NCI-H524 (cell line): ENCODE measurements at regions not wholly inside any gene's neighbourhood (a gene's known extent, or its start where the extent isn't known, plus 50 kb on each side); places are given as distances from the start of the nearest gene placed in this dataset.

ENCODE experiments used
- DNase-seq, 2 experiments: peaks; one replicate each; lab custom pipeline; 2025; lab: John Stamatoyannopoulos, UW

DNA sequence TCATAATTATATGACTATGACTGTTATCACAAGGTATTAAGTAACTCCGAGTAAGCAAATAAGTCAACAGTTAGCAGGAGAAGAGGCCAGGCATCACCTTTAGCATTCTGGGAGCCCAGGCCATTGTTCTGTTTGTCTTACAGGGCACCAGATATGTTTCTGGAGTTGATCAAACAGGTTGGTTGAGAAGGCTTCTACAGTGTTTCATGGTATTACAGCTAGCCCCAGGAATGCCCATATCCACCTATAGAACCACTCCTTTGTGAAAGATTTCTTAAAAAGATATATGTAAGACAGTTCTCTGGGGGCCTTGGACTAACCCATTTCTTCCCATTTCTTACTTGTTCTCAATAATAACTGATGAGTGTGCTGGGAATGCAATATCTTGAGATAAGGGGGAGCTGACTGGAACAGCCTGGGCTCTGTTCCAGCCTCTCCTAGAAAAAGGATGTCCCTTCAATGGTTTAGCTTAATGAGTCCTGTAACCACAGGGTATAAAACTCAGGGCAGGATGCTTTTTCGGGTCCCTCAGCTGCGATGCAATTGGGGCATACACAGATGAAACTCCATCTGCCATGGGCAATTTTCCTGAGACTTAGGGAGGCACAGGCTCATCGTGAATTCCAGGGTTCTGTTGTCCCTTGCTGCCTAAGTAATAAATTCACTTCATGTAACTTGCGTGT is 286.4 kb downstream of the BAMBI start:
- no peak for DNase-seq

DNA sequence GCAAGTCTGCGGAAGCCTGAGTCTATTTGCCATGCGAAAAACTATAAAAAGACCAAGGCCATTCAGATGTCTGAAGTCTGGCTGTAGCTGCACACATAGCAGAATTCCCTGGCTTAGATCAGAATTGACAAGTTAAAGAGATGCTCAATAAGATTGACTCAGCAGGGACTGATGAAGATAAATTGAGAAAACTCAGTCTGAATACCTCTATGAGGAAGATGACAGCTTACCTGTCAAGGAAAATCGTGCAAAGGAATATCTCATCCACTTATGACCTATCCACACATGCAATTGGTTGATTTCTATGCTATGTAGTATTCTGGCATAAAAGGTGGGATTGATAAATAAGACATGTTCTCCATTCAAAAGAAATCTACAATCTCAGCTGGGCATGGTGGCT is 288.6 kb downstream of the BAMBI start:
- no peak for DNase-seq

DNA sequence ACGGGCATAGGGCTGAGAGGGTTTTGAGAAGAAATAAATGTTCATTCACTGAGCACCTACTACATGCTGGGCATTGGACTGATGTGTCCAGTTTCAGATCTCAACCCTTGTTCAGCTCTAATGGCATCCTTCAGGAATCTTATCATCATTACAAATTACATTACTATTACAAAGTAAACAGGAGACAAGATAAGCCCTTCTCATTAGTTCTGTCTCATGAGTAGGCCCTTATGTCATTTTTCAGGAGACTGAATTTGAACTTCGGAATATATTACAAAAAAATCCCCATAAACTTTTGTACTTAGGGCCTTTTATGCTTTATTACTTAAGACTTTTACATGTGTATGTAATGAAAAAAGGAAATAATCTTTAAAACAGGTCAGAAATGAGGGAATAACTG is 289.7 kb downstream of the BAMBI start:
- no peak for DNase-seq

DNA sequence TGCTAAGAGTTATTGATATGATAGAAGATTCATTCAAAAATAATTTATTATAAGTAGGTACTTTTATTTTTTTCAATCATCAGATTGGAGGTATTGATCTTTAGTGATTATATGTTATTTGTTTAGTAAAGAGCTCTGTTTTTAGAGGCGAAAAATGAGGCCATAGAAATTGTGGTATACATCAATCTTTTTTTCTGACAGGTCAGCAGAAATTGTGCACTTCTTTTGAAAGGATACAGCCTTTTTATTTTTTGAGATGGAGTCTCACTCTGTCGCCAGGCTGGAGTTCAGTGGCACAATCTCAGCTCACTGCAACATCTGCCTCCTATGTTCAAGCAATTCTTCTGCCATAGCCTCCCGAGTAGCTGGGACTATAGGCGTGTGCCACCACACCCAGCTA is 292.1 kb downstream of the BAMBI start:
- DNase-seq: no peak

DNA sequence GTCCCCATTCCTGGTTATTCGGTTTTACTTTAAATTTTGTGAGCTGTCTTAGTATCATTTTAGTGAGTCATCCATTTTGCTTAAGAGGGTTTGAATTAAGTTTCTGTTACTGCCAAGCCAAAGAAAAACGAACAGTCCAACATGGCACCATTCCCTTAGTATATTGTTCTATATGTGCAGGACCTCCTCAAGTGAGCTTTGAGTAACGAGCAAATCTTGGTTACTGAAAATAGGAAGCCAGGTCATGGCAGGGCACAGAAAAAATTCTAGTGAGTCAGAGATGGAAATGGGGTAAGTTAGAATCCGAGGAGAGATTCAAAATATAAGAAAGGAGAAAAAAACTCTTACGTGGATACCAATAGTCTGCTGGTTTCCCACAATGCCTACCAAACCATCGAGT is 292.9 kb downstream of the BAMBI start:
- DNase-seq: no peak

DNA sequence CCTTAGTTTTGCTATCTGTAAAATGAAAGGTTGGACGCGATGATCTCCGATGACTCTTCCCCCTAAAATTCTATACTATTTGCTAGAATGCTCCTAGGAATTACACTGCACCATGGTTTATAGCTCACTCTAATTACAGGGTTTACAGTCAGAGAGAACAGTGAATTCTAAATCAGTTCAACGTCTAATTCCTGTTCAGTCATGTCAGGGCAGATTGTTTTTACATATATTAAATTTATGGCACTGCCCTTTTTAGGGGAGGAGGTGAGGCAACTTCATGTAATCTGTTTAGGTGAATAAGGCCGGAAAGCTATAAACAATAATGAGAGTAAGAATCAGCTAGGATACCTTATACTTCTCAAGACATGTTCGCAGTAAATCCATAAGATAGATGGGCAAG is 293.9 kb downstream of the BAMBI start:
- DNase-seq: no peak

DNA sequence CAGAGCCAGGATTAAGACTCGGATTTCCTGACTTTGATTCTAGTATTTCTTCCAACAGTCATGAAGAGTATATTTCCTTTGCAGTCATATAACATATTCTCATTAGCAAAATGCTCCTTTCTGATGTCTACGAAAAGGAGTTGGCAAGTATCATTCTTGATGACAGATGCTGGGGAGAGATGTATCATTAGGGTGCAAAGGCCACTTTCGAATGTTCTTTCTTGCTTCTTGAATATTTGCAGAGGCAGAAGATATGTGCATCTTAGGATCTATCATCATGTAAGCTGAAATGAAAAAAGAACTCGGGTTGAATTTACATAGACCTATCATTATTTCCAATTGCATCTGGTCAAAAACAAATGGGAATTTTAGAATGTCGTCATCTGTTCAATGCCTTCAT is 294.4 kb downstream of the BAMBI start:
- DNase-seq: no peak

DNA sequence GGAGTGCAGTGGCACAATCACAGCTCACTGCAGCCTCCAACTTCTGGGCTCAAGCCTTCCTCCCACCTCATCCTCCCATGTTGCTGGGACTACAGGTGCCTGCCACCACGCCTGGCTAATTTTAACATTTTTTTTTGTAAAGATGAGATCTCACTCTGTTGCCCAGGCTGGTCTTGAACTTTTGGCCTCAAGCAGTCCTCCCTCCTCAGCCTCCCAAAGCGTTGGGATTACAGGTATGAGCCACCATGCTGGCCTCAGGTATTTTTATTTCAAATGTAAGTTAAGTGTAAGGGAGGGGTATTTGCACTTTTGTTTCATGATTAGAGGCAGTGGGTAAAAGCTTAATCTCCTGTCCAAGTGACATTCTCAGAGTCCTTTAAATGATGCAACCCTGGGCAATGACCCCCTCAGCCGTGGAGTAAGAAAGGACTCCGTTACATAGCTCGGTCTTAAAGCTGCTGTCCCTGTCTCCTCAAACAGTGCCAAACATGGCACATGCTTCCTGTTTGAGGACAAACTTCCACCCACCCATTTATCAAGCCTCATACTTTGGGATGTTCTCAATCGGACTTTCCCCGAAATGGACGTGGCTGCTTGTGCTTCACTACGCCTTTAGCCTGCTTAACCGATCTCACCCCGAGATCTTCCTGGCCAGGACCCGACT is 296.1 kb downstream of the BAMBI start:
- DNase-seq: no peak

DNA sequence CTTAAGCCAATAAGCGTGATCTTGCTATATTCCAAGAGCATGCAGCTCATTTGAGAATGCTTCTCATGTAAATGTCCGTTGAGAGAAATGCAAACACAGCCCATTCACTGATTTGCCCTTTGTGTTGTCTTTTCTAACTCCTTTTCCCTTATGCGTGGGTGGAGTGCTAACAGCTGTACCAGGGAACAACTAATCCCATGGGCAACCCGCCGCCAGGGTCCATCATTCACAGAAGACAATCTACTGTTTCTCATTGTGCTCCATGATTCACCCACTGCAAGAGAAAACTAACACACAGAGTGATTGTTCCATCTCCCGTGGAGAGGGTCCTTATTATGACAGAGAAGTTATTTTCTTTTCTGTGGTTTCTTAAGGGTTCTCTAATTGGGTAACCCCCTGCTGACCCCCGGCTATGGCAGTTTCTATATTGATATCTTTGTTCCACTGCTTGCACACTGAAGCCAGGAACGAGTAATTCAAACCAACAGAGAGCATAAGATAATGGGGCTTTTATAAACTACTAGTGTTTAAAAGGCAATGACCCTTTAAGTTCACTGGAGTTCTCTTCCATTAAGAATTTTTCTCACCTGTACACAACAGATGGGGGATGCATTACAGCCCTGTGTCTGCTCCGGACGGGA is 298.7 kb downstream of the BAMBI start:
- DNase-seq: no peak

DNA sequence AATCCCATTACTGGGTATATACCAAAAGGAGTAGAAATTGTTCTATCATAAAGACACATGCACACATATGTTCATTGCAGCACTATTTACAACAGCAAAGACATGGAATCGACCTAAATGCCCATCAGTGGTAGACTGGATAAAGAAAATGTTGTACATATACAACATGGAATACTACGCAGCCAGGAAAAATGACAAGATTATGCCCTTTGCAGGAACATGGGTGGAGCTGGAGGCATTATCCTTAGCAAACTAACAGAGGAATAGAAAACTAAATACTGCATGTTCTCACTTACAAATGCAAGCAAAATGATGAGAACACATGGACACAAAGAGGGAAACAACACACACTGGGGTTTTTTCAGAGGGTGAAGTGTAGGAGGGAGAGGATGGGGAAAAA is 300.2 kb downstream of the BAMBI start:
- DNase-seq: no peak

DNA sequence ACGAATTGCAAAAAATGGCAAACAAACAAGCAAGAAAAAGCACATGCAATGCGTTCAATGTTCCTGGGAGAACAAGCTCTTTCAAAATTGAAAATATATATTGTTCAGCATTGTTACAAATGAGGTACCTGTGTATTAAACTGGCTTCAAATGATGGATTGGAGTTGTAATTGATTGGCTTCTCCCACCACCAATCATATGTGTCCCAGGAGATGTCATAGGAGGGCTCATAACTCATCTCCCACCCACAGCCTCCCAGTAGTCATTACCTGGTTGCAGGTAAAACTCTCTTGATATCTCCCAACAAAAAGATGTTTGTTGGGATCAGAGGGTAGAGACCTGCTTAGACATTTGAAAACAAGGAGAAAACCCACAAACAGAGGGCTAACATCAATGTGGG is 302.9 kb downstream of the BAMBI start:
- DNase-seq: no peak

DNA sequence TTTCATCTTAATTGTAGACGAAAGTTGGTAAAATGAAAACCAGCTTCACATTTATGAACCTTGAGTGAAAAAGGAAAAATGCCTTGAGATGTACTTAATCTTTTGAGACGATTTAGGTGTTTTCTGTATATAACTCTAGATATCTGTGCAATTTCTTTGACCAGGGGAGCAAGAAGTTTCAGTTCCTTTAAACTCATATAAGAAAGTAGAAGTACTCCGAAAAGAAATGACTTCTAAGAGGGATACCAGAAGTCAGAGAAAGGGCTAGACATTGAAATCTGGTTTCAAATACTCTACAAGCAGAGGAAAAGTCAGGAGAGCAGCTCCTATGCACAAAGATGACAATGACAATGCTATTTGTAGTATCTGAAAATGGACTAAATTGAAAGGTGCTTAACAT is 303.7 kb downstream of the BAMBI start:
- DNase-seq: no peak

DNA sequence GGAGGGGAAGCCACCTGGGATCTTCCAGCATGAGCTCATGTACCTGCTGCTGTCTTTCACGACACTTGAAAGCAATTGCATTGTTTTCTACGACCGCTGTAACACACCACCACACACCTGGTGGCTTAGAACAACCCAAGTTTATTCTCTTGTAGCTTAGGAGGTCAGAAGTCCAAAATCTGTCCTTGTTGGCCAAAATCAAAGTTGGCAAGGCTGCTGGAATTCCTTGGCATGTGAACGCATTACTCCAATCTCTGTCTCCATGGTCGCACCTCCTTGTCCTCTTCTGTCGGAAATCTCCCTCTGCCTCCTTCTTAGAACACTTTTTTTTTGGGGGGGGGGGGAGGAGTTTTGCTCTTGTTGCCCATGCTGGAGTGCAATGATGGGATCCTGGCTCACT is 305.7 kb downstream of the BAMBI start:
- no peak for DNase-seq

DNA sequence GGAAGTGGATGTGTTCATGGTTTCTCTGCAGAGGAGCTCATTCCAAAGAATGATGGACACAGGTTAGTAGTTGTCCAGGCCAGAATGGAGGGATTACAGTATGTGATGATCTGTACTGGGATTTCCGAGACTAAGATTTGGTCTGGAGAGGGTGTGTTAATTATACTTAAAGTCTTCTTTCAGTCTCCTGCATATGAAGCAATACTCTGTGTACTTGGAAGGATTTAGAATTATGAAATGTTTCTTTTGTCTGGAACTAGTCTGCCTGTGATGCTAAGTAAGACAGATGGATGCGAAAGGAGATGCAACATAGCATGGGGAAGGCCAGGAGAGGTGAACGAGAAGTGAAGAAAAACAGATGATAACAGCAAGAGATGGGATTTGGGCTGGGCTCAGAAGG is 305.1 kb upstream of the LYZL1 start:
- DNase-seq: no peak

DNA sequence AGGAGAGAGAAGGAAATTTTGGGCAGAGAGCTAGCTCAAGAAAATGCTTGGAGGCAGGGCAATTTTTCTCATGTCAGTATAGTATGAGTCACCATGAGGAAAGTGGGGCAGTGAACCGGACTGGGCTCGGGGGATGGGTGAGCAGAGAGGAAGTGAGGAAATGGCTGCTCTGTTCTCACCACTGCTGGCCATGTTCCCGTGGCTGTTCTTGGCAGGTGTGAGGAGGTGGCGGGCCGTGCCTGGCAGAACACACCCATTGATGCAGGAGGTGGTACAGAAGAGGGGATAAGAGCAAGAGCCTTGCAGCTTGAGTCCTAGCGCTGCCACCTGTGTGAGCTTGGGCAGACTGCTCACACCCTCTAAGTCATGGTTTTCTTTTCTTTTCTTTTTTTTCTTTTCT is 304.4 kb upstream of the LYZL1 start:
- no peak for DNase-seq

DNA sequence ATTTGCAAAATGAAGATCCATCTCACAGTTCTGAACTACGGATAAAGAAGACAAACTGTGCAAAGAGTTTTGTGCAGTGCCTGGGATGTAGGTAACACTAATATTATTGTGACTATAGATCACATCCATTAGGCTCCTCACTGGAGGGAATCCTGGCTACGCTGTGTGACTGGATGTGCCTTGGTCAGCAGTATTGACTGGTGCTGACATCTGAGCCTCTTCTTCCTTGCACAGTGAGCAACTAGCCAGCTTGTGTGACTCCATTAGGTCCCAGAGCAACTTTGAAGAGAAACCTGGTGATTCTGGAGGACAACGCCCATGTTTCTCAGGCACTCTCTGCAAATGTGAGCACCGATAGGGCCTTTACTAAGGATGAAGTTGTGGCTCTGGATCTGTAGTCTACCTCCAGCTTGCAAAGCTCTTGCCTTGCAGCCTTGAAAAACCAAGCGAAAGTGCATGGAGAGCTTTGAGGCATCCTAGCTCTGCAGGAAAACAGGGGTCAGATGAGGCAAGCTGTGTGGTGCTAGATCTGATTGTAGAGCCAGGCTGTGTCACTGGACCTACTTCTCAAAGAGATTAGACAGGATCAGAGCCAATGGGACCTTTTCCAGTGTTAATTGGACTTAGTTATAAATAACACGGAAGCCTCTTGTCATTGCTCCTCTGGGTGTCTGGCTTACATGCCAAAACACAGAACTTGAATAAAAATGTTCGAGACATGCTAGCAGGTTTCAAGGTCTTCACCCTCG is 303.6 kb upstream of the LYZL1 start:
- no peak for DNase-seq

DNA sequence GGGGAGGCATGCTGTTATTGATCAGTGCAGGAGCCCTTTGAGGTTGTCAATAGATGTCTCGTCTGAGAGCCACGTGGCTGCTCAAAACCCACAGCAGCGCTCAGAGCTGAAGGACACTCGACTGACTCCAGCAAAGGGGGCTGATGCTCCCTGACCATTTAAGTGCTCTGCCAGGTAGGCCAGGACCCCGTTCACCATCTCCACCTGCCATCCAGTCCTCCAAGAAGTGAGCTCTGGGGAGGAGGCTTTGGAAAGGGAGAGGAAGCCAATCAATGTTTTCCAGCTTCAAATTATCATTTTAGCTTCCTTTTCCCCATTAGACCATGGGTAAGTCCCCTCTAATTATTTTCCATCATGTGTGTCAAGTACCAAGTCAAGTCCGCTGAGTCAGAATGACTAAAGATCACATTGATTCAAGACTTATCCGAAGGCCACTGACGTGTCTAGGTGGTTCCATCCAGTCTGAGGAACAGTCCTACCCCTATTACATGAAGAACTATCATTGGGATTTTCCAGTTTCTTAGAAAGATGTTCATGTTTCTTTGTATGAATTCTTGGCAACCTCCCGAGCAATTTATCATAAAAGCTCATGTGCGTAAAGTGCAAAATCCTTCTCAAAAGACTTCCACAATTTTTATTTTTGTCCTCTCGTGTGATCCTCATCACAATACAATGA is 302.6 kb upstream of the LYZL1 start:
- DNase-seq: no peak

DNA sequence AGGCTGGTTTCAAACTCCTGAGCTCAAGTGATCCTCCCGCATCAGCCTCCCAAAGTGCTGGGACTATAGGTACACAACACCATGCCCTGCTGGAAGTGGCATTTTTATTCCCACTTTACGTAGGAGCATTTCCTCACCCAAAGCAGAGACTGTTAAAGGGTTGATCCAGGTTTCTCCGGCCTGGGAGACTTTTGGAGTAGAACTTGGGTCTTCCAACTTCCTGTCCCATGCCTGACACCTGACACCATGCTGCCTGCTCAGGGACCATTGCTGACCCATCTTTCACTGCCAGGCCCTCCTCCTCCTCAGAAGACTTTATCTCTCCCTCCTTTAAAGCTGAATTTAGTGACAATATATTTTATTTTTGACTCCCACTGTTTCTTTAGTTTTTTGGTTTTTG is 302.0 kb upstream of the LYZL1 start:
- no peak for DNase-seq

DNA sequence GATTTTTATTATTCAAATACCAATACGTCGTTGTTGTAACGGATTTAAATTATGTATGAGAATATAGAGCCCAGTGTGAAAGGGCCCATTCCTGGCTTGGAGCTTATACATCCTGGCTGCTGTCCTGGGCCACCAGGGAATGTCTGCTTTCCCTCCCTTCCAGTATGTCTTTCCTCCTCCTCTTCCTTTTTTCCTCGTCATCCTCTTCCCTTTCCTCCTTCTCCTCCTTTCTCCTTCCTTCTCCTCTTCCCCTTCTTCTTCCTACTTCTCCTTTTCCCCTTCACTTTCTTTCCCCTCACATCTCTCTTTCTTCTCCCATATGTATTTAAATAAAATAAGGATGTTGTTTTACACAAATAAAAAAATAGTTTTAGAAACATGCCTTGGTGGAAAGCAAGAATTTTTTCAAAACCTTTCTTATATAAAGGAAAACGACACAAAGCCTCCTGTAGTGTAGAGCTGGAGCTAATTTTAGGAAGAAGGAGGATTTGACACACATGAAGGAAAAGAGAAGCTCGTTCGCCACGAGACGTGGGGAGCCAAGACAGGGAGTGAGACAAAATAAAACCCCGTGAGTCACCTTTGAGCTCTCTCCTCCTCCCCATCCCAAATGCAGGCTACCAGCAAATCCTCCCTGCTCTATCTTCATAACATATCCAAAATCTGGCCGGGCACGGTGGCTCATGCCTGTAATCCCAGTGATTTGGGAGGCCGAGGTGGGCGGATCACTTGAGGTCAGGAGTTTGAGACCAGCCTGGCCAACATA is 301.1 kb upstream of the LYZL1 start:
- DNase-seq: no peak

DNA sequence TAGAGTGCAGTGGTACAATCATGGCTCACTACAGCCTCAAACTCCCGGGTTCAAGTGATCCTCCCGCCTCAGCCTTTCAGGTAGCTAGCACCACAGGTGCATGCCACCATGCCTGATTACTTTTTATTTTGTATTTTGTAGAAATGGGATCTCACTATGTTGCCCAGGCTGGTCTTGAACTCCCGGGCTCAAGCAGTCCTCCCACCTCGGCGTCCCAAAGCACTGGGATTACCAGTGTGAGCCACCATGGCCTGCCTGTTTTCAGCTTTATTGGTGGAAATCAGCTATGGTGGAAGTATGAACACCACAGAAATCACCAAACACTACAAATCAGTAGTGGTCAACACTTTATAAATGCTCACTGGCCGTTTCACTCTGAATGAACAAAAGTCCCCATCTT is 299.9 kb upstream of the LYZL1 start:
- DNase-seq: no peak
